GM21619 (cell line): ENCODE measurements at regions not wholly inside any gene's neighbourhood (a gene's known extent, or its start where the extent isn't known, plus 50 kb on each side); places are given as distances from the start of the nearest gene placed in this dataset.

Experiments used
- ATAC-seq: cut with Tn5 transposase; IDR thresholded peaks from one replicate; pipeline ENCODE4 v1.9.1; 2021; ENCODE audit not compliant: unreplicated experiment

- ATAC-seq, result no peak
These were observed 291.5 kb downstream of the ZNF516 start for GRCh38 chr18:76203552-76203951.

- no peak for ATAC-seq
These were observed 292.7 kb downstream of the ZNF516 start for GRCh38 chr18:76202322-76202721.

GRCh38 chr18:76195601-76196000, 299.4 kb downstream of the ZNF516 start:
- no peak for ATAC-seq

- ATAC-seq, result no peak
These were observed 306.9 kb downstream of the ZNF516 start for GRCh38 chr18:76188097-76188496.

- ATAC-seq, result no peak
These were observed 315.8 kb downstream of the ZNF516 start for GRCh38 chr18:76179257-76179656.

- no peak for ATAC-seq
These were observed 317.9 kb downstream of the ZNF516 start for GRCh38 chr18:76177160-76177559.

GRCh38 chr18:76174451-76174850, 320.6 kb downstream of the ZNF516 start:
- ATAC-seq, result no peak

- ATAC-seq, result no peak
These were observed 325.3 kb downstream of the ZNF516 start for GRCh38 chr18:76169733-76170132.

GRCh38 chr18:76167845-76168621, 327.0 kb downstream of the ZNF516 start:
- no peak for ATAC-seq

GRCh38 chr18:76167410-76167809, 327.6 kb downstream of the ZNF516 start:
- no peak for ATAC-seq

- ATAC-seq, result no peak
These were observed 332.2 kb downstream of the ZNF516 start for GRCh38 chr18:76162886-76163285.

- ATAC-seq, result no peak
These were observed 333.1 kb downstream of the ZNF516 start for GRCh38 chr18:76161983-76162382.

GRCh38 chr18:76153691-76154090, 341.4 kb downstream of the ZNF516 start:
- ATAC-seq, result no peak

GRCh38 chr18:76149734-76150133, 345.3 kb downstream of the ZNF516 start:
- no peak for ATAC-seq

GRCh38 chr18:76149284-76149683, 345.8 kb downstream of the ZNF516 start:
- ATAC-seq, result no peak

GRCh38 chr18:76145521-76146376, 349.3 kb downstream of the ZNF516 start:
- no peak for ATAC-seq

GRCh38 chr18:76144844-76145243, 350.2 kb downstream of the ZNF516 start:
- ATAC-seq, result no peak

GRCh38 chr18:76142611-76143010, 352.4 kb downstream of the ZNF516 start:
- no peak for ATAC-seq

- no peak for ATAC-seq
These were observed 355.2 kb downstream of the ZNF516 start for GRCh38 chr18:76139844-76140243.

- no peak for ATAC-seq
These were observed 357.8 kb downstream of the ZNF516 start for GRCh38 chr18:76137216-76137615.

- no peak for ATAC-seq
These were observed 358.3 kb downstream of the ZNF516 start for GRCh38 chr18:76136701-76137100.

GRCh38 chr18:76134628-76135027, 360.4 kb downstream of the ZNF516 start:
- ATAC-seq, result no peak
